Neural progenitor cell (in vitro differentiated cells): ENCODE measurements at regions not wholly inside any gene's neighbourhood (a gene's known extent, or its start where the extent isn't known, plus 50 kb on each side); places are given as distances from the start of the nearest gene placed in this dataset.

ENCODE experiments used
- CTCF ChIP-seq: fragments of 200-600 bp; sonication (generic); IDR thresholded peaks from 2 replicates; pipeline ENCODE4 v1.5.1; 2017; ENCODE audit warnings: antibody characterized with exemption, mild to moderate bottlenecking
- EZH2phosphoT487 ChIP-seq: fragments of 200-600 bp; sonication (generic); IDR thresholded peaks from 2 replicates; pipeline ENCODE4 v1.6.1; 2017; ENCODE audit warnings: antibody characterized with exemption

- no peak for TF ChIP-seq CTCF
- no peak for TF ChIP-seq EZH2phosphoT487
These were observed 609.9 kb upstream of the MAP3K7 start for GRCh38 chr6:91196729-91197128.
